Ishikawa (cell line): ENCODE measurements at regions not wholly inside any gene's neighbourhood (a gene's known extent, or its start where the extent isn't known, plus 50 kb on each side); places are given as distances from the start of the nearest gene placed in this dataset.

ENCODE experiments used
- CEBPB ChIP-seq: IDR thresholded peaks from 2 replicates; pipeline ENCODE4 v1.6.1; 2012
- CREB1 ChIP-seq: IDR thresholded peaks from 2 replicates; pipeline ENCODE4 v1.6.1; 2012; ENCODE audit warnings: low read depth
- EGR1 ChIP-seq: IDR thresholded peaks from 2 replicates; pipeline ENCODE4 v1.6.1; 2012
- EP300 ChIP-seq: IDR thresholded peaks from 2 replicates; pipeline ENCODE4 v1.6.1; 2012; ENCODE audit warnings: borderline replicate concordance
- FOXM1 ChIP-seq: IDR thresholded peaks from 2 replicates; pipeline ENCODE4 v1.6.1; 2012; ENCODE audit warnings: low read depth, borderline replicate concordance
- NFIC ChIP-seq: IDR thresholded peaks from 2 replicates; pipeline ENCODE4 v1.6.1; 2012
- RAD21 ChIP-seq: IDR thresholded peaks from 2 replicates; pipeline ENCODE4 v1.6.1; 2012; ENCODE audit warnings: low read depth
- TAF1 ChIP-seq: IDR thresholded peaks from 2 replicates; pipeline ENCODE4 v1.6.1; 2012; ENCODE audit warnings: low read depth, mild to moderate bottlenecking
- TCF12 ChIP-seq: IDR thresholded peaks from 2 replicates; pipeline ENCODE4 v1.6.1; 2012; ENCODE audit warnings: low read depth
- TEAD4 ChIP-seq: IDR thresholded peaks from 2 replicates; pipeline ENCODE4 v1.6.1; 2012
- YY1 ChIP-seq: IDR thresholded peaks from 2 replicates; pipeline ENCODE4 v1.6.1; 2012; ENCODE audit warnings: low read depth
- ZBTB7A ChIP-seq: IDR thresholded peaks from 2 replicates; pipeline ENCODE4 v1.6.1; 2012; ENCODE audit warnings: low read depth
- TF ChIP-seq, protein P1 (sequence below): IDR thresholded peaks from 2 replicates; pipeline ENCODE4 v1.6.1; 2012
- TF ChIP-seq, protein P2 (sequence below): IDR thresholded peaks from 2 replicates; pipeline ENCODE4 v1.6.1; 2012; ENCODE audit warnings: low read depth, mild to moderate bottlenecking
- TF ChIP-seq, protein P3 (sequence below): IDR thresholded peaks from 2 replicates; pipeline ENCODE4 v1.6.1; 2012

DNA sequence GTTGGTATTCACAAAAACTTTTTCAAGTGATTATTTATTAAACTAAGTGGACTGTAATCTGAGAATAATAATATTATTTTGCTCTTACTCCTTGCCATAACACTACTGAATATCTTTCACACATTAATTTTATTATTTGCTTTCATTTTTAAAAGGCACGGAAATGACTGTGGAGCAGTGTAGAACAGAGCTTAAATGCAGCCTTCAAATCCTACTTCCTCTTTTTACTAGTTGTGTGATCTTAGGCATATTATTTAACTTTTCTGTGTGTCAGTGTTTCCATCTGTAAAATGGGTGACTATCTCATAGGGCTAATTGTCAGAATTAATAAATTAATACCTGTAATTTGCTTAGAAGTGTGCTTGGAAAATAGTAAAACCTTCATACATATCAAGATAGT lies 55.5 kb upstream of the SLC8A1 start:
- TF ChIP-seq NFIC (no peak), TCF12 (no peak), CEBPB (no peak), RAD21 (no peak), ZBTB7A (no peak), EP300 (no peak), YY1 (no peak), TAF1 (no peak), FOXM1 (no peak), CREB1 (no peak)
- TF ChIP-seq, protein P1, sequence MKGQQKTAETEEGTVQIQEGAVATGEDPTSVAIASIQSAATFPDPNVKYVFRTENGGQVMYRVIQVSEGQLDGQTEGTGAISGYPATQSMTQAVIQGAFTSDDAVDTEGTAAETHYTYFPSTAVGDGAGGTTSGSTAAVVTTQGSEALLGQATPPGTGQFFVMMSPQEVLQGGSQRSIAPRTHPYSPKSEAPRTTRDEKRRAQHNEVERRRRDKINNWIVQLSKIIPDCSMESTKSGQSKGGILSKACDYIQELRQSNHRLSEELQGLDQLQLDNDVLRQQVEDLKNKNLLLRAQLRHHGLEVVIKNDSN, result no peak
- TF ChIP-seq, protein P2, sequence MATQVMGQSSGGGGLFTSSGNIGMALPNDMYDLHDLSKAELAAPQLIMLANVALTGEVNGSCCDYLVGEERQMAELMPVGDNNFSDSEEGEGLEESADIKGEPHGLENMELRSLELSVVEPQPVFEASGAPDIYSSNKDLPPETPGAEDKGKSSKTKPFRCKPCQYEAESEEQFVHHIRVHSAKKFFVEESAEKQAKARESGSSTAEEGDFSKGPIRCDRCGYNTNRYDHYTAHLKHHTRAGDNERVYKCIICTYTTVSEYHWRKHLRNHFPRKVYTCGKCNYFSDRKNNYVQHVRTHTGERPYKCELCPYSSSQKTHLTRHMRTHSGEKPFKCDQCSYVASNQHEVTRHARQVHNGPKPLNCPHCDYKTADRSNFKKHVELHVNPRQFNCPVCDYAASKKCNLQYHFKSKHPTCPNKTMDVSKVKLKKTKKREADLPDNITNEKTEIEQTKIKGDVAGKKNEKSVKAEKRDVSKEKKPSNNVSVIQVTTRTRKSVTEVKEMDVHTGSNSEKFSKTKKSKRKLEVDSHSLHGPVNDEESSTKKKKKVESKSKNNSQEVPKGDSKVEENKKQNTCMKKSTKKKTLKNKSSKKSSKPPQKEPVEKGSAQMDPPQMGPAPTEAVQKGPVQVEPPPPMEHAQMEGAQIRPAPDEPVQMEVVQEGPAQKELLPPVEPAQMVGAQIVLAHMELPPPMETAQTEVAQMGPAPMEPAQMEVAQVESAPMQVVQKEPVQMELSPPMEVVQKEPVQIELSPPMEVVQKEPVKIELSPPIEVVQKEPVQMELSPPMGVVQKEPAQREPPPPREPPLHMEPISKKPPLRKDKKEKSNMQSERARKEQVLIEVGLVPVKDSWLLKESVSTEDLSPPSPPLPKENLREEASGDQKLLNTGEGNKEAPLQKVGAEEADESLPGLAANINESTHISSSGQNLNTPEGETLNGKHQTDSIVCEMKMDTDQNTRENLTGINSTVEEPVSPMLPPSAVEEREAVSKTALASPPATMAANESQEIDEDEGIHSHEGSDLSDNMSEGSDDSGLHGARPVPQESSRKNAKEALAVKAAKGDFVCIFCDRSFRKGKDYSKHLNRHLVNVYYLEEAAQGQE, result no peak

DNA sequence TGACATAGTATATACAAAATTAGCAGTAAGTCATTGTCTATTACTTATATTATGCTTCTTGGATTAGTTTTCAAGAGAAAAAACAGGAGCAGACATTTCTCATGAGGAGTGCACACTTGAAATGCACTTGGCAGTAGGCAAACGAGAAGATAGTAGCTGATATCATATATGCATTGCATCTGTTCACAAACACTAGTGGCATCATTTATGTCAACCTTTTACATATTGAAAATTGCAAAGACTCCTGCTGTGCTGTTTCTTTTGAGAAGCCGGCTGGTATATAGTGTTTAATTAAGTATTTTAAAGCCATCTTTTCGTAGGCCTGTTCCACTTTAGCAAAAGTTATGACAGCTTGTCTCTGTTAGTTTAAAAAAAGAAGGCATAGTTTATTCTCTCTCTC lies 58.4 kb upstream of the SLC8A1 start:
- TF ChIP-seq TCF12, result no peak
- no peak for TF ChIP-seq YY1
- no peak for TF ChIP-seq CEBPB
- TF ChIP-seq, protein P3, sequence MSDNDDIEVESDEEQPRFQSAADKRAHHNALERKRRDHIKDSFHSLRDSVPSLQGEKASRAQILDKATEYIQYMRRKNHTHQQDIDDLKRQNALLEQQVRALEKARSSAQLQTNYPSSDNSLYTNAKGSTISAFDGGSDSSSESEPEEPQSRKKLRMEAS, result no peak
- no peak for TF ChIP-seq NFIC

DNA sequence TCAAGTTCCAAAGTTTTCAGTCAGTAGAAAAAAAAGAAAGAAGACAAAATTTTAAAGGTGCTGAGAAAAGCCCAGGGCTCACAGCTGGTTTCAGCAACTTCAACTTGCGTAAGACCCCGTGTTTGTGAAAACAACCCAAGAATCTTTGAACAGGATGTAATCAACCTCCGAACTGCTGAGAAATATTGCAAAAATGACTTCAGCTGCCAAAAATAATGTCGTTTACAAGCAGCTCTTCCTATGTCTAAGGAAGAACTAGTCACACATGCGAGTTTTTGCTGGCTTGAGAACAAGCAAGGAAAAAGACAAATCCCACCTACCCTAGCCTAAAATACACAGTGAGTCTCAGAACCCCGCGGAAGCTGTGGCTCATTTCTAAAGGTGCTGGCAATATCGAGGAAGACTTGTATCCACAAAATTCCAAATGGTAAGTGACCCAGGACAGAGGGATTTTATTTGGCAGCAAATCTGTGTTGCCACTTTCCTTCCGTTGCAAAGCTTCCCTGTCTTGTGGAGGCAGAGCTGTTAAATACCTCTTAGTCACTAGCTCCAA lies 59.8 kb upstream of the SLC8A1 start:
- TF ChIP-seq, protein P3, result no peak
- TF ChIP-seq ZBTB7A (no peak), TEAD4 (no peak), EP300 (no peak), FOXM1 (no peak), RAD21 (no peak), TCF12 (no peak), NFIC (no peak), CREB1 (no peak), EGR1 (no peak), CEBPB (no peak), TAF1 (no peak), YY1 (no peak)
- TF ChIP-seq, protein P2, result no peak
- TF ChIP-seq, protein P1, result no peak

DNA sequence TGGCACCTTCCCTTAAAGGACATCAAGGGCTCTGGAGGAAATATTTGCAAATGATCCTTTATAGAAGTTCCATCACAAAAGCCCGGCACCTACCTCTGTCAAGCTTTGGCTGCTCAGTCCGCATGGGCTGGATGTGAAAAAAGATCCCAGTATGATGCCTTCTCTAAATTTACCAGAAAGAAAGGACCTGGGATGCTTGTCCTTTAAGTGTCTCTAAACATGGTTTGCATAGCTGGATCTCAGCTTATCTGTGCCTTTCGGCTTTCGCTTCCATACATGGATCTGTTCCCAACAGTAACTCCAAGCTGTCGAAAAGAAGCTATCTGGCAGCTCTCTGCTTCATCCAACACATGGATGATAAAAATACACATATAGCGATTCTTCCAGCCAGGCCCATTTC lies 60.4 kb upstream of the SLC8A1 start:
- TF ChIP-seq, protein P2, result no peak
- TF ChIP-seq TAF1 (no peak), YY1 (no peak), EP300 (no peak), ZBTB7A (no peak), RAD21 (no peak), CREB1 (no peak), EGR1 (no peak), NFIC (no peak), TCF12 (no peak), FOXM1 (no peak), TEAD4 (no peak), CEBPB (no peak)
- TF ChIP-seq, protein P1, result no peak
- TF ChIP-seq, protein P3, result no peak
